ENCODE measurements at regions not wholly inside any gene's neighbourhood (a gene's known extent, or its start where the extent isn't known, plus 50 kb on each side); places are given as distances from the start of the nearest gene placed in this dataset.

- no peak for DNase-seq
Measured at GRCh38 chr9:105065098-105066088, 137.4 kb upstream of the ABCA1 start.

- no peak for DNase-seq
Measured at GRCh38 chr9:105066275-105066865, 138.4 kb upstream of the ABCA1 start.

GRCh38 chr9:105067895-105068580 lies 140.1 kb upstream of the ABCA1 start:
- DNase-seq = no peak

- no peak for DNase-seq
Measured at GRCh38 chr9:105069285-105069684, 141.3 kb upstream of the ABCA1 start.

- DNase-seq = no peak
Measured at GRCh38 chr9:105069696-105070095, 141.7 kb upstream of the ABCA1 start.

- DNase-seq = no peak
Measured at GRCh38 chr9:105070176-105070575, 142.2 kb upstream of the ABCA1 start.

- DNase-seq = no peak
Measured at GRCh38 chr9:105072476-105072875, 144.5 kb upstream of the ABCA1 start.

- no peak for DNase-seq
Measured at GRCh38 chr9:105073147-105073546, 145.2 kb upstream of the ABCA1 start.

- DNase-seq = no peak
Measured at GRCh38 chr9:105074491-105074890, 146.5 kb upstream of the ABCA1 start.

GRCh38 chr9:105076729-105077128 lies 148.8 kb upstream of the ABCA1 start:
- DNase-seq = no peak

GRCh38 chr9:105079457-105079856 lies 151.5 kb upstream of the ABCA1 start:
- no peak for DNase-seq

- no peak for DNase-seq
Measured at GRCh38 chr9:105082843-105083242, 154.9 kb upstream of the ABCA1 start.

- no peak for DNase-seq
Measured at GRCh38 chr9:105083256-105083655, 155.3 kb upstream of the ABCA1 start.

- DNase-seq = no peak
Measured at GRCh38 chr9:105087910-105088898, 156.2 kb upstream of the SLC44A1 start.

- DNase-seq = no peak
Measured at GRCh38 chr9:105089874-105090273, 154.6 kb upstream of the SLC44A1 start.

GRCh38 chr9:105091004-105091640 lies 153.3 kb upstream of the SLC44A1 start:
- DNase-seq = no peak

GRCh38 chr9:105093685-105094084 lies 150.8 kb upstream of the SLC44A1 start:
- no peak for DNase-seq

- no peak for DNase-seq
Measured at GRCh38 chr9:105098370-105098769, 146.1 kb upstream of the SLC44A1 start.

GRCh38 chr9:105103776-105104175 lies 140.7 kb upstream of the SLC44A1 start:
- DNase-seq = no peak

GRCh38 chr9:105114318-105114717 lies 130.1 kb upstream of the SLC44A1 start:
- peak; percentile 39 to 44 for DNase-seq

- DNase-seq = peak; percentile 24 to 42
Measured at GRCh38 chr9:105114964-105115728, 129.3 kb upstream of the SLC44A1 start.

Data from activated T-cell treated with anti-CD3 and anti-CD28 coated beads, Interleukin-2, amount 50 U/mL, for 48 hours (primary cell).